Neural progenitor cell (in vitro differentiated cells): ENCODE measurements at regions not wholly inside any gene's neighbourhood (a gene's known extent, or its start where the extent isn't known, plus 50 kb on each side); places are given as distances from the start of the nearest gene placed in this dataset.
"Not testable (repeated sequence)": the region's sequence is repeated elsewhere in the genome, so short reads cannot be mapped to it uniquely, and the experiment has no call there.

Source experiments
- EZH2 ChIP-seq: fragments of 200-600 bp; sonication (generic); IDR thresholded peaks from 2 replicates; pipeline ENCODE4 v1.6.1; 2017; ENCODE audit warnings: antibody characterized with exemption, mild to moderate bottlenecking, moderate library complexity
- EZH2phosphoT487 ChIP-seq: fragments of 200-600 bp; sonication (generic); IDR thresholded peaks from 2 replicates; pipeline ENCODE4 v1.6.1; 2017; ENCODE audit warnings: antibody characterized with exemption
- TF ChIP-seq, protein P1 (sequence below): fragments of 200-600 bp; sonication (generic); IDR thresholded peaks from 2 replicates; pipeline ENCODE4 v1.5.1; 2017; ENCODE audit warnings: antibody characterized with exemption, mild to moderate bottlenecking

GRCh38 chr22:10601071-10601470, 4926.9 kb upstream of the OR11H1 start:
- TF ChIP-seq, protein P1, sequence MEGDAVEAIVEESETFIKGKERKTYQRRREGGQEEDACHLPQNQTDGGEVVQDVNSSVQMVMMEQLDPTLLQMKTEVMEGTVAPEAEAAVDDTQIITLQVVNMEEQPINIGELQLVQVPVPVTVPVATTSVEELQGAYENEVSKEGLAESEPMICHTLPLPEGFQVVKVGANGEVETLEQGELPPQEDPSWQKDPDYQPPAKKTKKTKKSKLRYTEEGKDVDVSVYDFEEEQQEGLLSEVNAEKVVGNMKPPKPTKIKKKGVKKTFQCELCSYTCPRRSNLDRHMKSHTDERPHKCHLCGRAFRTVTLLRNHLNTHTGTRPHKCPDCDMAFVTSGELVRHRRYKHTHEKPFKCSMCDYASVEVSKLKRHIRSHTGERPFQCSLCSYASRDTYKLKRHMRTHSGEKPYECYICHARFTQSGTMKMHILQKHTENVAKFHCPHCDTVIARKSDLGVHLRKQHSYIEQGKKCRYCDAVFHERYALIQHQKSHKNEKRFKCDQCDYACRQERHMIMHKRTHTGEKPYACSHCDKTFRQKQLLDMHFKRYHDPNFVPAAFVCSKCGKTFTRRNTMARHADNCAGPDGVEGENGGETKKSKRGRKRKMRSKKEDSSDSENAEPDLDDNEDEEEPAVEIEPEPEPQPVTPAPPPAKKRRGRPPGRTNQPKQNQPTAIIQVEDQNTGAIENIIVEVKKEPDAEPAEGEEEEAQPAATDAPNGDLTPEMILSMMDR = not testable (repeated sequence)
- TF ChIP-seq EZH2, EZH2phosphoT487: not testable (repeated sequence)
